Osteocyte (in vitro differentiated cells): ENCODE measurements at regions not wholly inside any gene's neighbourhood (a gene's known extent, or its start where the extent isn't known, plus 50 kb on each side); places are given as distances from the start of the nearest gene placed in this dataset.
"Not testable (repeated sequence)": the region's sequence is repeated elsewhere in the genome, so short reads cannot be mapped to it uniquely, and the experiment has no call there.

ENCODE experiments used
- DNase-seq: peaks from one replicate; pipeline ENCODE4 v3.0.0; 2021; ENCODE audit warnings: mixed read lengths; ENCODE audit not compliant: unreplicated experiment; ENCODE audit errors: extremely low spot score
- H3K27ac Mint-ChIP-seq: one replicate; pipeline ENCODE4 v1.8.0; 2021; ENCODE audit warnings: mild to moderate bottlenecking, mixed read lengths; ENCODE audit not compliant: unreplicated experiment
- H3K27me3 Mint-ChIP-seq: one replicate; pipeline ENCODE4 v1.8.0; 2021; ENCODE audit warnings: mixed read lengths; ENCODE audit not compliant: unreplicated experiment
- H3K36me3 Mint-ChIP-seq: one replicate; pipeline ENCODE4 v1.8.0; 2021; ENCODE audit warnings: mixed read lengths; ENCODE audit not compliant: unreplicated experiment
- H3K4me1 Mint-ChIP-seq: one replicate; pipeline ENCODE4 v1.8.0; 2021; ENCODE audit warnings: mixed read lengths; ENCODE audit not compliant: unreplicated experiment
- H3K4me3 Mint-ChIP-seq: one replicate; pipeline ENCODE4 v1.8.0; 2021; ENCODE audit warnings: mild to moderate bottlenecking, moderate library complexity, mixed read lengths; ENCODE audit not compliant: unreplicated experiment
- H3K9me3 Mint-ChIP-seq: one replicate; pipeline ENCODE4 v1.8.0; 2021; ENCODE audit warnings: mixed read lengths; ENCODE audit not compliant: unreplicated experiment
- CTCF ChIP-seq: fragments of 200-600 bp; sonication (generic); IDR thresholded peaks from 2 replicates; pipeline ENCODE4 v1.5.0; 2021; ENCODE audit warnings: antibody characterized with exemption, mild to moderate bottlenecking, moderate library complexity

- H3K36me3 Mint-ChIP-seq: no peaks in the 10 kb centered on the region
- H3K4me3 Mint-ChIP-seq: no peak overlapping the region
- no peak for TF ChIP-seq CTCF
These were observed 61.9 kb upstream of the RDX start for GRCh38 chr11:110358336-110358735.

GRCh38 chr11:110360781-110361408 is 64.5 kb upstream of the RDX start:
- H3K4me3 Mint-ChIP-seq, H3K9me3 Mint-ChIP-seq, DNase-seq, H3K27me3 Mint-ChIP-seq, H3K27ac Mint-ChIP-seq, H3K36me3 Mint-ChIP-seq: not testable (repeated sequence)
- H3K4me1 Mint-ChIP-seq: peaks cover 28% of the 10 kb centered on the region

More at GRCh38 chr11:110358336-110358735, 61.9 kb upstream of the RDX start:
- no peaks in the 10 kb centered on the region for H3K9me3 Mint-ChIP-seq
- no peak for DNase-seq
- H3K27ac Mint-ChIP-seq: no peak overlapping the region
- no peaks in the 10 kb centered on the region for H3K27me3 Mint-ChIP-seq
- peaks cover 28% of the 10 kb centered on the region for H3K4me1 Mint-ChIP-seq

GRCh38 chr11:110362971-110363509 is 66.6 kb upstream of the RDX start:
- Mint-ChIP-seq H3K27me3 (no peaks in the 10 kb centered on the region), H3K9me3 (no peaks in the 10 kb centered on the region), H3K4me3 (peak overlapping the region; percentile 35), H3K27ac (peak overlapping the region; percentile 92), H3K36me3 (no peaks in the 10 kb centered on the region), H3K4me1 (peaks cover 25% of the 10 kb centered on the region)
- TF ChIP-seq CTCF: no peak
- DNase-seq: no peak

- TF ChIP-seq CTCF: no peak
- peaks cover 25% of the 10 kb centered on the region for H3K4me1 Mint-ChIP-seq
- H3K9me3 Mint-ChIP-seq: no peaks in the 10 kb centered on the region
- H3K27ac Mint-ChIP-seq: peak overlapping the region; percentile 74
- H3K27me3 Mint-ChIP-seq: no peaks in the 10 kb centered on the region
- no peak for DNase-seq
- no peak overlapping the region for H3K4me3 Mint-ChIP-seq
- no peaks in the 10 kb centered on the region for H3K36me3 Mint-ChIP-seq
These were observed 63.5 kb upstream of the FDX1 start for GRCh38 chr11:110366291-110366690.

- Mint-ChIP-seq H3K4me3 (no peak overlapping the region), H3K27ac (no peak overlapping the region), H3K36me3 (no peaks in the 10 kb centered on the region), H3K27me3 (no peaks in the 10 kb centered on the region), H3K9me3 (no peaks in the 10 kb centered on the region), H3K4me1 (peaks cover 25% of the 10 kb centered on the region)
- peak; percentile 53 for TF ChIP-seq CTCF
- no peak for DNase-seq
These were observed 62.2 kb upstream of the FDX1 start for GRCh38 chr11:110367571-110367970.
